ENCODE measurements at regions not wholly inside any gene's neighbourhood (a gene's known extent, or its start where the extent isn't known, plus 50 kb on each side); places are given as distances from the start of the nearest gene placed in this dataset.

DNA sequence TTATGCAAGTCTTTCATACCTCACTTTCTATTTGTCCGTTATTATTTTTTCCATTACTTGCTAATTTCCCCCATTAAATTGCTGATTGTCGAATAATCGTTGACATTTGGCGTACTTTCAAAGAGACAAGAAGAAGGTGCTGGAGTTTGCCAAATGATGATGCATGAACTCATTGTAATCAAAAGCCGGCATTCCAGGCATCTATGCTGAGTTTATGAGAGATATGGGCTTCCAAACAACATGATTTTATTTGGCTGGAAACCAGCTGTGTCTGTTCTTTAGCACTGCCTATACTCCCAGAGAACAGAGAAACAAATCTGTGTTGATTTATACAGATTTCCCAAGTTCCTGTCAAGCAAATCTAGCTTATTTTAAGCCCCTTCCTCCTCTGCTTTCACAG is 80.8 kb upstream of the RPS6KA3 start:
- BruUV-seq (replicated peaks): no TSS peak
- intact Hi-C loops (cut with micrococcal nuclease; ENCODE audit: unreplicated experiment): no loop called here
- TF ChIP-seq, protein P1, sequence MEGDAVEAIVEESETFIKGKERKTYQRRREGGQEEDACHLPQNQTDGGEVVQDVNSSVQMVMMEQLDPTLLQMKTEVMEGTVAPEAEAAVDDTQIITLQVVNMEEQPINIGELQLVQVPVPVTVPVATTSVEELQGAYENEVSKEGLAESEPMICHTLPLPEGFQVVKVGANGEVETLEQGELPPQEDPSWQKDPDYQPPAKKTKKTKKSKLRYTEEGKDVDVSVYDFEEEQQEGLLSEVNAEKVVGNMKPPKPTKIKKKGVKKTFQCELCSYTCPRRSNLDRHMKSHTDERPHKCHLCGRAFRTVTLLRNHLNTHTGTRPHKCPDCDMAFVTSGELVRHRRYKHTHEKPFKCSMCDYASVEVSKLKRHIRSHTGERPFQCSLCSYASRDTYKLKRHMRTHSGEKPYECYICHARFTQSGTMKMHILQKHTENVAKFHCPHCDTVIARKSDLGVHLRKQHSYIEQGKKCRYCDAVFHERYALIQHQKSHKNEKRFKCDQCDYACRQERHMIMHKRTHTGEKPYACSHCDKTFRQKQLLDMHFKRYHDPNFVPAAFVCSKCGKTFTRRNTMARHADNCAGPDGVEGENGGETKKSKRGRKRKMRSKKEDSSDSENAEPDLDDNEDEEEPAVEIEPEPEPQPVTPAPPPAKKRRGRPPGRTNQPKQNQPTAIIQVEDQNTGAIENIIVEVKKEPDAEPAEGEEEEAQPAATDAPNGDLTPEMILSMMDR (IDR thresholded peaks at IDR 0.05; ENCODE audit: unreplicated experiment): no peak
- H3K4me3 Mint-ChIP-seq (ENCODE audit: low read depth, unreplicated experiment): no peak overlapping the region
- H3K27me3 Mint-ChIP-seq (ENCODE audit: unreplicated experiment): no peaks in the 10 kb centered on the region
- H3K36me3 Mint-ChIP-seq (ENCODE audit: insufficient read depth, unreplicated experiment): no peaks in the 10 kb centered on the region
- CTCF ChIA-PET: no interaction called here
- DNase-seq: no peak
- H3K27ac Mint-ChIP-seq (ENCODE audit: unreplicated experiment): no peak overlapping the region
- H3K4me1 Mint-ChIP-seq (ENCODE audit: low read depth, unreplicated experiment): no peaks in the 10 kb centered on the region
- H3K9me3 Mint-ChIP-seq (ENCODE audit: low read depth, unreplicated experiment): peaks cover 5% of the 10 kb centered on the region

DNA sequence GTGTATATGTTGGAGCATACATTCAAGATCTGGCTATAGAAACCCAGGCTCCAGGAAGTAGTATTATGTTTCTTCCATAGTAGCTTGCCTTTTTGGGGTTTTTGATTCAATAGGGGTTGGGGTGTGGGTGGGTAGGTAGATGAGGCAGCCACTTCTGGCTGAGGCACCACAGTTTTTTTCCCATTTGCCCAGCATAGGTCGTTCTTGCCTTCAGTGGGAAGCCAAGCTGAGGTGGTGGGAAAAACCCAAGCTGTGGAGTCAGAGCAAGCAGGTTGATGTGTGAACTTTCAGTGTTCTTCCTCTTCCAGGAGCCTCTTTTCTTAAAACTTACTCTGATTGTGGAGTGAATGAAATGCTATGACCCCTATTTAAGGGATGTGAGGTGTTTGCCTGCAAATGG is 67.0 kb upstream of the RPS6KA3 start:
- CTCF ChIA-PET: no interaction called here
- Mint-ChIP-seq H3K36me3 (ENCODE audit: insufficient read depth, unreplicated experiment) (no peaks in the 10 kb centered on the region), H3K9me3 (ENCODE audit: low read depth, unreplicated experiment) (peaks cover 2% of the 10 kb centered on the region), H3K27me3 (ENCODE audit: unreplicated experiment) (no peaks in the 10 kb centered on the region), H3K4me3 (ENCODE audit: low read depth, unreplicated experiment) (no peak overlapping the region), H3K4me1 (ENCODE audit: low read depth, unreplicated experiment) (no peaks in the 10 kb centered on the region), H3K27ac (ENCODE audit: unreplicated experiment) (no peak overlapping the region)
- TF ChIP-seq, protein P1 (IDR thresholded peaks at IDR 0.05; ENCODE audit: unreplicated experiment): no peak
- DNase-seq: no peak
- no TSS peak for BruUV-seq (replicated peaks)
- intact Hi-C loops (cut with micrococcal nuclease; ENCODE audit: unreplicated experiment): no loop called here

DNA sequence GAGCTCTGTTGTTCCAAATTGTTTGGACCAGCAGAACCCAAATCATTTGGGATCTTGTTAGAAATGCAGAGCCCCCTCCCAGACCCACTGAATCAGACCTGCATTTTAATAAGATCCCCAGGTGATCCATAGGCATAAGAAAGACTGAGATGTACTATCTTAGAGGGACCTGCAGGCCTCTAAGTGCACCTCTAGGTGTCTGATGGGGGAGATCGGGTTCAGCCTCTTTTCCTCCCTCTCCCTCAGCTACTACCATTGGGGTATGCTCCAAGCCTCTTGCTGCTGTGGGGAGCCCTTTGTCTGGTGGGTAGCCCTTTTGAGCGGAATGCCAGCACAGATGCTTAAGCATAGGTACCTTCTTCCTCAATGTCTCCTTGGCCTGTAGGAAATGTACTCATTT is 63.8 kb upstream of the RPS6KA3 start:
- no peaks in the 10 kb centered on the region for H3K36me3 Mint-ChIP-seq (ENCODE audit: insufficient read depth, unreplicated experiment)
- intact Hi-C loops (cut with micrococcal nuclease; ENCODE audit: unreplicated experiment): no loop called here
- H3K4me1 Mint-ChIP-seq (ENCODE audit: low read depth, unreplicated experiment): no peaks in the 10 kb centered on the region
- no peak overlapping the region for H3K4me3 Mint-ChIP-seq (ENCODE audit: low read depth, unreplicated experiment)
- DNase-seq: no peak
- H3K27me3 Mint-ChIP-seq (ENCODE audit: unreplicated experiment): no peaks in the 10 kb centered on the region
- BruUV-seq (replicated peaks): no TSS peak
- no peaks in the 10 kb centered on the region for H3K9me3 Mint-ChIP-seq (ENCODE audit: low read depth, unreplicated experiment)
- H3K27ac Mint-ChIP-seq (ENCODE audit: unreplicated experiment): no peak overlapping the region
- TF ChIP-seq, protein P1 (IDR thresholded peaks at IDR 0.05; ENCODE audit: unreplicated experiment): no peak
- CTCF ChIA-PET: interaction anchor here (0.6 kb wide), 1 partner anchor 1448 kb away, joined by 5 read pairs; no protein-coding TSS in a partner anchor

DNA sequence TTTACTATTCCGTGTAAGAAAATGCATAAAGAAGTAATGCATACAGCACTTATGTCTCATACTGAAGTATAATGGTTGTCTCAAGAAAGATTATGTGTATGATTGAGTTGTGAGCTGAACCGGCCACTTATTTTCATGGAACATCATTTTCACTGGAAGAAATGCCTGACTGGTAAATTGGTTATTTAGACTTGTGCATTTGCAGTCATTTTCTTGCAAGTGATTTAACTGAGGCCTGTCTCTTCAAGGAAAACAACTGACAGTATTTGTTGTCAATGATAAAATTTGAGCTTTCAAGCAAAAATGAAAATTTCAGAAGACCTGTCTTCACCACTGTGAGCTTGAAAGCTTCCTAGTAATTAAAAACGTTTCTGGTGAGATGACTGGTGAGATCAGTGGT is 62.7 kb upstream of the RPS6KA3 start:
- intact Hi-C loops (cut with micrococcal nuclease; ENCODE audit: unreplicated experiment): no loop called here
- no TSS peak for BruUV-seq (replicated peaks)
- Mint-ChIP-seq H3K9me3 (ENCODE audit: low read depth, unreplicated experiment) (no peaks in the 10 kb centered on the region), H3K36me3 (ENCODE audit: insufficient read depth, unreplicated experiment) (no peaks in the 10 kb centered on the region), H3K27me3 (ENCODE audit: unreplicated experiment) (no peaks in the 10 kb centered on the region), H3K4me1 (ENCODE audit: low read depth, unreplicated experiment) (no peaks in the 10 kb centered on the region), H3K27ac (ENCODE audit: unreplicated experiment) (no peak overlapping the region), H3K4me3 (ENCODE audit: low read depth, unreplicated experiment) (no peak overlapping the region)
- TF ChIP-seq, protein P1 (IDR thresholded peaks at IDR 0.05; ENCODE audit: unreplicated experiment): no peak
- CTCF ChIA-PET: no interaction called here
- no peak for DNase-seq
